PFSK-1 (cell line): ENCODE measurements at regions not wholly inside any gene's neighbourhood (a gene's known extent, or its start where the extent isn't known, plus 50 kb on each side); places are given as distances from the start of the nearest gene placed in this dataset.

Source experiments
- FOXP2 ChIP-seq: optimal IDR thresholded peaks from 2 replicates; pipeline ENCODE3; 2011; ENCODE audit warnings: borderline replicate concordance, control low read depth, inconsistent platforms; ENCODE audit not compliant: insufficient read depth; ENCODE audit errors: extremely low read length, extremely low read depth
- POLR2AphosphoS5 ChIP-seq: IDR thresholded peaks from 2 replicates; pipeline ENCODE4 v1.6.1; 2012; ENCODE audit warnings: low read depth, mild to moderate bottlenecking, control low read depth, low read length, moderate library complexity
- REST ChIP-seq, 2 experiments: IDR thresholded peaks; 2 replicates each; pipeline versions ENCODE4 v1.6.1 to v1.8.0; 2011 to 2012; ENCODE audit warnings: low read depth in 2 of 2, low read length in 2 of 2, control low read depth in 1 of 2, inconsistent platforms in 1 of 2, mild to moderate bottlenecking in 1 of 2, moderate library complexity in 1 of 2; ENCODE audit not compliant: insufficient read depth in 1 of 2
- SIN3A ChIP-seq: IDR thresholded peaks from 2 replicates; pipeline ENCODE4 v1.6.1; 2012; ENCODE audit warnings: mild to moderate bottlenecking, low read length, moderate library complexity, borderline replicate concordance; ENCODE audit not compliant: insufficient read depth
- TAF1 ChIP-seq: IDR thresholded peaks from 2 replicates; pipeline ENCODE4 v1.6.1; 2012; ENCODE audit warnings: low read length, control low read depth, borderline replicate concordance; ENCODE audit not compliant: insufficient read depth

GRCh38 chr10:109007514-109007913, 915.8 kb downstream of the XPNPEP1 start:
- TF ChIP-seq REST (IDR thresholded peaks at IDR 0.05; ENCODE audit: insufficient read depth in 1 of 2, low read depth in 2 of 2, low read length in 2 of 2) = no peak
- no peak for TF ChIP-seq TAF1
- no peak for TF ChIP-seq SIN3A
- no peak for TF ChIP-seq FOXP2
- TF ChIP-seq POLR2AphosphoS5 = no peak

GRCh38 chr10:108990441-108990840, 932.9 kb downstream of the XPNPEP1 start:
- no peak for TF ChIP-seq REST (IDR thresholded peaks at IDR 0.05; ENCODE audit: insufficient read depth in 1 of 2, low read depth in 2 of 2, low read length in 2 of 2)
- TF ChIP-seq FOXP2 = no peak
- TF ChIP-seq SIN3A = no peak
- no peak for TF ChIP-seq TAF1
- TF ChIP-seq POLR2AphosphoS5 = no peak

- TF ChIP-seq FOXP2 = no peak
- TF ChIP-seq POLR2AphosphoS5 = no peak
- TF ChIP-seq TAF1 = no peak
- no peak for TF ChIP-seq REST (IDR thresholded peaks at IDR 0.05; ENCODE audit: insufficient read depth in 1 of 2, low read depth in 2 of 2, low read length in 2 of 2)
- TF ChIP-seq SIN3A = no peak
Observed at GRCh38 chr10:108989976-108990375, 933.3 kb downstream of the XPNPEP1 start.

GRCh38 chr10:108982159-108982558, 941.2 kb downstream of the XPNPEP1 start:
- TF ChIP-seq TAF1 (no peak), REST (IDR thresholded peaks at IDR 0.05; ENCODE audit: insufficient read depth in 1 of 2, low read depth in 2 of 2, low read length in 2 of 2) (no peak), POLR2AphosphoS5 (no peak), FOXP2 (no peak), SIN3A (no peak)

GRCh38 chr10:108980869-108981268, 942.4 kb downstream of the XPNPEP1 start:
- TF ChIP-seq FOXP2 = no peak
- TF ChIP-seq SIN3A = no peak
- no peak for TF ChIP-seq REST (IDR thresholded peaks at IDR 0.05; ENCODE audit: insufficient read depth in 1 of 2, low read depth in 2 of 2, low read length in 2 of 2)
- no peak for TF ChIP-seq TAF1
- no peak for TF ChIP-seq POLR2AphosphoS5
